ENCODE measurements at regions not wholly inside any gene's neighbourhood (a gene's known extent, or its start where the extent isn't known, plus 50 kb on each side); places are given as distances from the start of the nearest gene placed in this dataset.

- ChIA-PET SMC1A (ENCODE audit: uncharacterized antibody, unreplicated experiment) (no interaction called here), RAD21 (ENCODE audit: unreplicated experiment) (no interaction called here), CTCF (interaction anchor here (1.1 kb wide), 1 partner anchor 254 kb away, joined by 4 read pairs; no protein-coding TSS in a partner anchor), POLR2A (no interaction called here)
- Histone ChIP-seq H3K9ac (ENCODE audit: control insufficient read depth, insufficient read depth, low read length) (no peak overlapping the region), H3K4me2 (ENCODE audit: control insufficient read depth, insufficient read depth) (no peak overlapping the region), H3K27ac (ENCODE audit: control insufficient read depth, insufficient read depth) (no peak overlapping the region), H3K36me3 (ENCODE audit: control insufficient read depth in 2 of 2, insufficient read depth in 2 of 2, low read length in 1 of 2) (no peaks in the 10 kb centered on the region), H4K20me1 (ENCODE audit: control insufficient read depth, insufficient read depth) (no peaks in the 10 kb centered on the region), H3K4me1 (ENCODE audit: control insufficient read depth, insufficient read depth, low read length) (no peaks in the 10 kb centered on the region), H3K9me3 (replicated peaks; ENCODE audit: control insufficient read depth, insufficient read depth, low read length) (no peaks in the 10 kb centered on the region), H3K79me2 (ENCODE audit: control insufficient read depth, insufficient read depth, low read length) (no peaks in the 10 kb centered on the region), H2AFZ (ENCODE audit: control insufficient read depth, low read depth, low read length) (no peak overlapping the region), H3K27me3 (replicated peaks in 1 of 2; ENCODE audit: control insufficient read depth in 2 of 2, insufficient read depth in 2 of 2, low read length in 1 of 2) (no peaks in the 10 kb centered on the region), H3K4me3 (no peak overlapping the region)
- intact Hi-C loops (cut with micrococcal nuclease; ENCODE audit: unreplicated experiment) (no loop called here), in situ Hi-C loops (cut with MboI) (no loop called here)
- FAIRE-seq (no peak), ATAC-seq (no peak), DNase-seq (ENCODE audit: low read depth, low spot score) (no peak)
- no TSS peak for BruUV-seq (replicated peaks)
- WGBS (ENCODE audit: insufficient coverage, insufficient replicate concordance, low lambda C conversion rate, missing lambda C conversion rate), result 31% methylated on average over 3 of the region's 3 CpGs
- TF ChIP-seq MYB (IDR thresholded peaks at IDR 0.05; ENCODE audit: borderline replicate concordance, low read depth, low read length) (no peak), CEBPB (IDR thresholded peaks at IDR 0.05; ENCODE audit: borderline replicate concordance in 1 of 2, low read depth in 2 of 2, low read length in 2 of 2) (no peak), POU2F2 (IDR thresholded peaks at IDR 0.05; ENCODE audit: borderline replicate concordance, low read depth, low read length) (no peak), TCF7 (IDR thresholded peaks at IDR 0.05; ENCODE audit: borderline replicate concordance) (no peak), KLF5 (IDR thresholded peaks at IDR 0.05; ENCODE audit: partially characterized antibody) (no peak), LARP7 (IDR thresholded peaks at IDR 0.05) (no peak), NRF1 (conservative IDR thresholded peaks at IDR 0.05; ENCODE audit: low read depth, low read length) (no peak), SMARCA5 (IDR thresholded peaks at IDR 0.05) (no peak), SP1 (IDR thresholded peaks at IDR 0.05; ENCODE audit: low read depth, low read length) (no peak), PAX8 (IDR thresholded peaks at IDR 0.05) (no peak), ZNF24 (IDR thresholded peaks at IDR 0.05) (no peak), BCL11A (IDR thresholded peaks at IDR 0.05; ENCODE audit: low read depth, low read length) (no peak), NR2C1 (IDR thresholded peaks at IDR 0.05) (no peak)
- TF ChIP-seq, protein P1, sequence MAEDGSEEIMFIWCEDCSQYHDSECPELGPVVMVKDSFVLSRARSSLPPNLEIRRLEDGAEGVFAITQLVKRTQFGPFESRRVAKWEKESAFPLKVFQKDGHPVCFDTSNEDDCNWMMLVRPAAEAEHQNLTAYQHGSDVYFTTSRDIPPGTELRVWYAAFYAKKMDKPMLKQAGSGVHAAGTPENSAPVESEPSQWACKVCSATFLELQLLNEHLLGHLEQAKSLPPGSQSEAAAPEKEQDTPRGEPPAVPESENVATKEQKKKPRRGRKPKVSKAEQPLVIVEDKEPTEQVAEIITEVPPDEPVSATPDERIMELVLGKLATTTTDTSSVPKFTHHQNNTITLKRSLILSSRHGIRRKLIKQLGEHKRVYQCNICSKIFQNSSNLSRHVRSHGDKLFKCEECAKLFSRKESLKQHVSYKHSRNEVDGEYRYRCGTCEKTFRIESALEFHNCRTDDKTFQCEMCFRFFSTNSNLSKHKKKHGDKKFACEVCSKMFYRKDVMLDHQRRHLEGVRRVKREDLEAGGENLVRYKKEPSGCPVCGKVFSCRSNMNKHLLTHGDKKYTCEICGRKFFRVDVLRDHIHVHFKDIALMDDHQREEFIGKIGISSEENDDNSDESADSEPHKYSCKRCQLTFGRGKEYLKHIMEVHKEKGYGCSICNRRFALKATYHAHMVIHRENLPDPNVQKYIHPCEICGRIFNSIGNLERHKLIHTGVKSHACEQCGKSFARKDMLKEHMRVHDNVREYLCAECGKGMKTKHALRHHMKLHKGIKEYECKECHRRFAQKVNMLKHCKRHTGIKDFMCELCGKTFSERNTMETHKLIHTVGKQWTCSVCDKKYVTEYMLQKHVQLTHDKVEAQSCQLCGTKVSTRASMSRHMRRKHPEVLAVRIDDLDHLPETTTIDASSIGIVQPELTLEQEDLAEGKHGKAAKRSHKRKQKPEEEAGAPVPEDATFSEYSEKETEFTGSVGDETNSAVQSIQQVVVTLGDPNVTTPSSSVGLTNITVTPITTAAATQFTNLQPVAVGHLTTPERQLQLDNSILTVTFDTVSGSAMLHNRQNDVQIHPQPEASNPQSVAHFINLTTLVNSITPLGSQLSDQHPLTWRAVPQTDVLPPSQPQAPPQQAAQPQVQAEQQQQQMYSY (CRISPR knock-in tag; IDR thresholded peaks at IDR 0.05), result no peak
- TF ChIP-seq, protein P2, sequence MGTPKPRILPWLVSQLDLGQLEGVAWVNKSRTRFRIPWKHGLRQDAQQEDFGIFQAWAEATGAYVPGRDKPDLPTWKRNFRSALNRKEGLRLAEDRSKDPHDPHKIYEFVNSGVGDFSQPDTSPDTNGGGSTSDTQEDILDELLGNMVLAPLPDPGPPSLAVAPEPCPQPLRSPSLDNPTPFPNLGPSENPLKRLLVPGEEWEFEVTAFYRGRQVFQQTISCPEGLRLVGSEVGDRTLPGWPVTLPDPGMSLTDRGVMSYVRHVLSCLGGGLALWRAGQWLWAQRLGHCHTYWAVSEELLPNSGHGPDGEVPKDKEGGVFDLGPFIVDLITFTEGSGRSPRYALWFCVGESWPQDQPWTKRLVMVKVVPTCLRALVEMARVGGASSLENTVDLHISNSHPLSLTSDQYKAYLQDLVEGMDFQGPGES (IDR thresholded peaks at IDR 0.05), result no peak
Measured at GRCh38 chr3:102926618-102927017, 491.8 kb downstream of the ZPLD1 start.
